HuH-7.5 (cell line): ENCODE measurements at regions not wholly inside any gene's neighbourhood (a gene's known extent, or its start where the extent isn't known, plus 50 kb on each side); places are given as distances from the start of the nearest gene placed in this dataset.
"Not testable (repeated sequence)": the region's sequence is repeated elsewhere in the genome, so short reads cannot be mapped to it uniquely, and the experiment has no call there.

Experiments
- DNase-seq: peaks from one replicate; pipeline ENCODE4 v3.0.0; 2011; ENCODE audit warnings: low spot score

DNA sequence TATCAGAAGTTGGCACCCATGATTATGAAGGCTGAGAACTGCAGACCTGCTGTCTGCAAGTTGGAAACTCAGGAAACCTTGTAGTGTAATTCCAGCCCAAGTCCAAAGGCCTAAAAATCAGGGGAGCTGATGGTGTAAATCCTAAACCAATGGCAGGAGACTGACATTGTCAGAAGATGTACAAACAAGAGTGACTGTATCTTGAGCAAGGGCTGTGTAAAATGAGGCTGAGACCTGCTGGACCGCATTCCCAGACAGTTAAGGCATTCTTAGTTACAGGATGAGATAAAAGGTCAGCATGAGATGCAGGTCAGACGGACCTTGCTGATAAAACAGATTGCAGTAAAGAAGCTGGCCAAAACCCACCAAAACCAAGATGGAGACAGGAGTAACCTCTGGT is 147.7 kb downstream of the COG6 start:
- DNase-seq, result no peak

DNA sequence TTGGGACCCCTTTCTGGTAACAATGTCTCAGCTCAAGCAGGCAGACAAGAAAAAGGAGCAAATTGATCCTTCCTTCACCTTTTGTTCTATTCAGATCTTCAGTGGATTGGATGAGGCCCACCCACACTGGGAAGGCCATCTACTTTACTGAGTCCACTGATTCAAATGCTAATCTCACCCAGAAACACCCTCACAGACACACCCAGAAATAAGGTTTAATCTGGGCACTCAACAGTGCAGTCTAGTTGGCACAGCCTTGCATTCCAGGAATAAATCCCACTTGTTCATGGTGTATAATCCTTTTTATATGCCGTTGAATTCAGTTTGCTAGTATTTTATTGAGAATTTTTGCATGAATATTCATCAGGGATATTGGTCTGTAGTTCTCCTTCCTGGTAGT is 148.4 kb downstream of the COG6 start:
- no peak for DNase-seq

DNA sequence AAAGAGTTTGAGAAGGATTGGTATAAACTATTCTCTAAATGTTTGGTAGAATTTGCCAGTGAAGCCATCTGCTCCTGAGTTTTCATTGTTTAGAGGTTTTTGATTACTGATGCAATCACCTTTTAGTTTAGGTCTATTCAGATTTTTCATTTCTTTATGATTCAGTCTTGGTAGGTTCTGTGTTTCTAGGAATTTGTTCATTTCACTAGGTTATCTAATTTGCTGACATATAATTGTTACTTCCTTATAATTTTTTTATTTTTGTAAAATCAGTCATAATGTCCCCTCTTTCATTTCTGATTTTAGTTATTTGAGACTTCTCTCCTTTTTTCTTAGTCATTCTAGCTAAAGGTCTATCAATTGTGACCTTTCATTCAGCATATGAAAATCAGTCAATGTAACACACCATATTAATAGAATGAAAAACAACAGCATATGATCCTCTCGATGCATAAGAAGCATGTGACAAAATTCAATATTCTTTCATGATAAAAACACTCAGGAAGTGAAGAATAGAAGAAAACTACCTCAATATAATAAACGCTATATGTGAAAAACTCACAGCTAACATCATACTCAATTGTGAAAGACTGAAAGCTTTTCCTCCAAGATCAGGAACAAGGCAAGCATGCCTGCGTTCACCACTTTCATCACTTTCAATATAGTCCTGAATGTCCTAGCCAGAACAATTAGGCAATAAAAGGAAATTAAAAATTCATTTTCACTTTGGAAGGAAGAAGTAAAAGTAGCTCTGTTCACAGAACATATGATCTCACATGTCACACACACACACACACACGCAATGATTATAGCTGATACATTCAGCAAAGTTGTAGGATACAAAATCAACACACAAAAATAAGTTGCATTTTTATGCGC is 149.1 kb downstream of the COG6 start:
- no peak for DNase-seq

DNA sequence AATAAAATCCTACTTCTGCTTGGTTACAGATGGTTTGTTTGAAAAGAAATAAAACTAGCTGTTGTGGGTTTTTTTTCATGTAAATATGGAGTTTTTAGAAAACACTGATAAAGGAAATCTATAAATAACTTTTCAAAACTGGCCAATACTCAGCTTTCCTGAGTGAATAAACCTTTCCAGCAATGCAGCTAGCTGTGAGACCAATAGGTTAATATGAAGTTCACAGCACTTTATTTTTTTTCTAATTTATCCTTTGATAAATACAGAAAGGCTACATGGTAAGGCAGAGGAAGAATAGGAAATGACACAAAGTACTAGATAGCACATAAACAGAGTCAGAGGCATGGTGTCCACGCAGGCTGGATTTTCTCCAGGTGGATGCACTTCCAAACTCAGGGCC is 154.0 kb downstream of the COG6 start:
- no peak for DNase-seq

DNA sequence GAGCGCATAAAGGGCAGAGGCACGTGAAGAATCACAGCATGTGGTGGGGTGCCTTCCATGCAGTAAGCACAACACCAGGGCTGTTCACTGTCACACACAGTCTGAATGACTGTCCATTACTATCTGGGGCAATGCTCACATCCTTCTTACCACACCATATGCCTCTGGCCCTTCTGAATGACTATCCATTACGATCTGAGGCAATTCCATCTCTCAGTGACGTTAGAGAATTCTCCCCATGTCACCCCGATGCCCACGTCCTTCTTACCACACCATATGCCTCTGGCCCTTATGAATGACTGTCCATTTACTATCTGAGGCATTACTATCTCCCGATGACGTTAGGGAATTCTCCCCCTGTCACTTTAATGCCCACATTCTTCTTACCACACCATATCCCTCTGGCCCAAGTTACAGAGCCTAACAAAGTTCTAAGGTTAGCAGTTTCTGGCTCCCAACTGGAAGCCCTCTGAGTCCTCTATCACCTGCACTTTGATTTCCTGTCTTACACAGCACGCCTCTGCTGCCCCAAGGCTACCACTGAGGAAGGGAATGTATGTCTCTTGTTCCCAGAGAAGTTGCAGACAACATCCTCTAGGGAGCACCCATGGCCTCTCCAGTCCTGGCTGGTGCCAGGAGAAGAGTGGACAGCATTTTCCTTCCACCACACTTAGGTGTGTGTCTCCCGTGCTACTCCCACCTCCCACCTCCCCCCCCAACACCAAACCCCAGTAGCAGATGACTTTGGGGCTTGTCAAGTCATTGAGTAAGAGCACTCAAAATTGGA is 154.8 kb downstream of the COG6 start:
- DNase-seq, result no peak

DNA sequence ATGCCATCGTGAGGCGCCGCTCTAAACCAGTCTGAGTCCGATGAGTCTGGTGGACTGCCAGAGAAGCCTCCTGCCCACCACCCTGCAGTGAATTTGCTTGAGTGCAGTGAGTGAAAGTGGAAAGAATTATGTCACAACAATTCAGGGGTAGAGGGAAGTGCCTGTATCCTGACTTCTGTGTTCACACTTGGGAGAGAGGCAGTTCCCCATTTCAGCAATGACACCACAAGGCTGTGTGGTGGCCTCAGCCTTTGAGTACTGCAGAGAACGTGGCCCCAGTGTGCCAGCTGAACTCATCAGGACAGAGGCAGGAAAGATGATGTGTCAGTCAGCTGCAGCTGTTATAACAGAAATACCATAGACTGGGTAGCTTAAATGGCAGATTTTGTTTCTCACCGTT is 155.6 kb downstream of the COG6 start:
- no peak for DNase-seq

DNA sequence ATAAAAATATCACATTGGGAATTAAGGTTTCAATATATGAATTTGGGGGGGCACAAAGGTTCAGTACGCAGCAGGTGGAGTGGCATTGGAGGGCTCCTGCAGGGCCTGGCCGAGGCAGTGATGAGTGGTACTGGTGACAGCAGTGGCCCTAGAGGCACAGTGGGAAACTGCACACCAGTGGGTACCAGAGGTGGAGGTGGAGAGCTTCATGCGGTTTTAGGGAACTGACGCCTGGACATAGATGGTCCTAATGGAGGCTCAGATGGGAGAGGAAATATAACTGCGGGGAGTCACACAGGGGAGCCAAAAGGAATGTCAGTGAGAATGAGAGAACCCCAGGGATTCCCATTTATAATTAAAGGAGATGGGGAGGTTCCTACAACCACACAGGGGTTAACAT is 156.2 kb downstream of the COG6 start:
- no peak for DNase-seq

DNA sequence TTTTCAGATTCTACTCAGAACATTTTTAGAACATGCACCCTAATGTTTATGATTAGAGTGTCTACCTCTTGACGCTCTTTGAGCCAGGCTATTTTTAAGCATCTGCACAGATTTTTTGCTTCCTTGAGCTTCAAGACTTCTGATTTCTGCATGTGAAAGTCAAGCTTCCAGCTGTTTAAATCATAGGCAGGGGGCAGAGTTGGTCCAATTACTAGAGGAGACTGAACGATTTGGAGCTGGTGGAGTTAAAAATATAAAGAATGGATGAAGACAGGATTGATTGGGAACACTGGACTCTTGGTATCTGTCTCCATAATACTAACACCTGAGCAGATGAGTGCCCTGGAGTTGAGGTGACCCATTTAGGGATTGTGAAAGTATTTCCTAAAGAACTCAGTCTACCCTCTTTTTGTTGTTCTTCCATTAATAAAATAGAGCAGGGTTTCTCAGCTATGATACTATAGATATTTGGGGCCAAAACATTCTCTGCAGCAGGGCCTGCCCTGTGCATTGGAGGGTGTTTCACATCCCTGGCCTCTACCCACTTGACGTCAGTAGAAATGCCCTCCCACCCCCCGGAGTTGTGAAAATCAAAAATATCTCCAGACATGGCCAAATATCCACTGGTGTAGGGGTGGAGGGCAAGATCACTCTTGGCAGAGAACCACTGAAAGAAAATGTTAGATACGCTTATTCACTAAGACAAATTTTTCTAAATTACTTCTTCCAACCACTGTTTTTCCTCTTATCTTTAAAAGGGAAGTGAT is 160.1 kb downstream of the COG6 start:
- DNase-seq, result no peak

DNA sequence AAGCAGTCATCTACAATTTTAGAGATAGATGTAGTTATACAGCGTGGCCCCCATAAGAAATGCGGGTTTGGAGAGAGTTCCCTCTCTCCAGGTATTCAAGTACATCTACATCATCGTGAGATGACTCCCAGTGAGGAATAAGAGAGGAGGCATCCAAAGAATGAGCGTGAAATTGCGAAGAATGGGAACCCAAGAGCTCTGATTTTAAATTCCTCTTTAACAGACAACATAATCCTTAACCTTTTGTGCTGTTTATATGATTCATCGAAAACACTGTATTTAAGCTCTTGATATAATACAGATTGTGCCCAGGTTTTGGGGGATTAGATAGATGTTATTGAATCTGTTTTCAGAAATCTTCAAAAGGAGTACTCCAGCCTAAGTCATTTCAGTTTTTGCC is 161.5 kb downstream of the COG6 start:
- no peak for DNase-seq

DNA sequence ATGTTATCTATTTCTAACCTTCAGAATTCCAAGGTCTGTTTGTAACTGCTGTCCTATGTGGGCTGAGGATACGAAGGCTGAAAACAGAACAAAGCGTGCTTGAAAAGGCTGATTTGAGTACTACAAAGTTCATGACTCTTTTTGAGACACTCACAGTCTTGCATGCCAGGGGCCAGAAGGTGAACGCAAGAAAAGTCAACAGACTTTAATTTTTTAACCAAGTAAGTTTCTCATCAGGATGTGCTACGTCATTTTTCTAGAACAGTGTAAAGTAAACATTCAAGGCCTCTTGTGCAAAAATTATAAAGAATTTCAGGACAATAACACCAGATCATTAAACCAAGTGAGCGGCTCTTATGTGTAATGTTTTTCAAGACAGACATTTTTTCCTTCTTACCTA is 163.5 kb downstream of the COG6 start:
- no peak for DNase-seq

DNA sequence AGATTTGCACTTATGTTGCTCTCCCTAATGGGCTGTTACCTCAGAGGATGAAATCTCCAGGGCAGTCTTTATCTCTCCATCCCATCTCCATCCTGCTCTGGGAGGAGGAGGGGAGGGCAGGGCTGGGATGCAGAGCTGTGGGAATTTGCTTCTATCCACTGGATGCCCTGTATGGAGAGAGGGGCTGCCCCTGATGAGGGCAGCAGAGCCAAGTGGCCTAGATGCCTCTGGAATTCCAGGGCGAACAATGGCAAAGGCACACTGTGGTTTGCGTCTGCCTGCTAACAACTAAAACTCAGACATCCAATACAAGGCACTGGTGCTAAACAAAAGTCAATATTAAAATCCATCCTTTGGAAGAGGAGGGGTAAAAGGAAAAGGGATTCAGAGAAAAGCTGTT is 165.1 kb downstream of the COG6 start:
- DNase-seq, result no peak

DNA sequence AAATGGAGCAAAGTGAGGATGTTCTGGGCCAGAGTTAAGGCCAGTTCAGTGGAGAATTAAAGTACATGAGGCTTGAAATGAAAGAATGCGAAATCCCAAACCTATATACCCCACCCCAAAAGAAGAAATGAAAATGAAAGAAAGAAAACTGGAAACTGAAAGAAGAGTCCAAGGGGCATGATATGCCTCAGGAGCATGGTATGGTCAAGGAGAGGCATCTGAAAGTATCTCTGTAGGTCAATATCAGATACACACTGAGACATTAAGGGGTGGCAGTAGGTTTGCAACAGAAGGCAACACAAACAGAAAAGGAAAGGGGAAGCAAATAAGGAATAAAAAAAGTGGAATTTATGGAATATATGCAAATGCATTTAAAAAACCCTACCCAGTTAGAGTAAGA is 166.5 kb downstream of the COG6 start:
- no peak for DNase-seq

DNA sequence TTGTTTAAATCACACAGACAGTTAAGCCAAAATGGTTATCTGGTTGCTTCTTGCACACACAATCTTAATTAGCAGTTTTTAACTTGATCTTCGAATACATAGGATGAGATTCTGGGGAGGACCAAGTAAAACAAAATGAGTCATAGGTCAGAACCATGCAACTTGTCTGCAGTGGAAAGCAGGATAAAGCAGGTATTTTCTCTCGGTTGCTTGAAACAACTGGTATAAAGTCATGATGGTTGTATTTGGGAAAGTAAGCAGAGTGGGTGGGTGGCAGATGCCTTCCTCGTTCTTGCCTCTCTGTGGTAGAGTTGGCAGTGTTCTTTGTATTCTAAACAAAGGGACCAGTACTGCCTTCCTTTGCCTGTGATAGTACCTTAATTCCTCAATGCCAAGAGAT is 167.0 kb downstream of the COG6 start:
- no peak for DNase-seq

DNA sequence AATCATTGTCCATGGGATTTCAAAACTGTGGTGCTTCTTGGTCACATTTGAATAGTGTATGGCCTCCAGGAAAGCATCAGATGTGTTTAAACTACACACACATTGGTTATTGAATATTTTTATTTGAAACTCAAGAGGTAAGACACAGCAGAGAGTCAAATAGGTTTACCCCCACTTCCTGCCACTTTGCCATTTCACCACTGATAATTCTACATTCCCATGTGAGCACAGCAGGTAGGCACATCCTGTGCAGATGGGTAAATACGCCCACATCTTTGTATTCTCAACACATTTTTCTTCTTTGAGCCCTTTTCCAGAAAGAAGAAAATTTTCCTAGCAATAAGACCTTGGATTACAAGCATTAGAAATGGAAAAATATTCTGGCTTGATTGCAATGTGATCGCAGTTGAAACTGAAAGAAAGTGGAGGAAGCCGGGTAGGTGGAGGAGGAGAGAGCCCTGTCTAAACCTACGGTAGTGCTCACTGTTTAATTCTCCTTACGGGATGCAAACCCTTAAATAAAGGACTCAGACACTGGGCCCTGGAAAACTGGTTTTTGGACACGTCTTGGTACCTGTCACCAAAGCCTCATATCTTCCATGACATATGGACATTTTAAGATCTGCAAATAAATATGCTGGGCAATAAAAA is 167.7 kb downstream of the COG6 start:
- no peak for DNase-seq

DNA sequence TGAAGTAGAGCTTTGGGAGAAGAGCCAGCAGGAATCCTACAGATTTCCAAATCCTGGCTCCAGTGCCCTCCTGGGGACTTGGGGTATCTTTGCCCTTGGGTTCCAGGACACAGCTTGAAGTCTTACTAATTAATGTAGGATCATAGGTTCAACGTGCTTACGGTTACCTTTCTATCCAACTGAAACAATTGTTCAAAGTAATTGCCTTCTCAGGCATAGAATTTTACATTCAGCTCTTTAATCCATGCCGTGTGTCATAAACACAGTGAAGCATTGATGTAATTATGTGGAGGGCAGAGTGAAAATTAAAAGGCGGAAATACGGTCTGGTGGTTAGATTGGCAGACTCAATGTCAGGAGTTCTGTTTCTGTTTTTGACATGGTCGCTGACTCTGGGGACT is 170.4 kb downstream of the COG6 start:
- DNase-seq, result no peak

DNA sequence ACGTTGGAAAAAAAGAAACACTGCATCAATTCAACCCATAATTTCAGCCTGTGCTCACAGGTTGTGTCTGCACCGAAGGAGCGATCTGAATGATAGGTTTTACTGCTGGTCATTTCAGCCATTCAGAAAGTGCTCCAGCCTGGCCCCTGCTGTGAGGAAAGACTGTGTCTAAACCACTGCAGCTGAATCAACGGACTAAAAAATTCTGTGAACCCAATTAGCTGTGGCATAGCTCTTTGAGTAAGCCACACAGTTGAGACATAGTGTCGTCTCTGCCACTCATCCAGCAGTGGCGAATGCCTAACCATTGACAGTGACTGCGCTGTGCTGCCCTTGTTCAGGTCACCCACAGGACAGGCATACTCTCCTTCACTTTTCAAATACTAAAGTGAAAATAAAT is 179.8 kb downstream of the COG6 start:
- DNase-seq, result no peak

DNA sequence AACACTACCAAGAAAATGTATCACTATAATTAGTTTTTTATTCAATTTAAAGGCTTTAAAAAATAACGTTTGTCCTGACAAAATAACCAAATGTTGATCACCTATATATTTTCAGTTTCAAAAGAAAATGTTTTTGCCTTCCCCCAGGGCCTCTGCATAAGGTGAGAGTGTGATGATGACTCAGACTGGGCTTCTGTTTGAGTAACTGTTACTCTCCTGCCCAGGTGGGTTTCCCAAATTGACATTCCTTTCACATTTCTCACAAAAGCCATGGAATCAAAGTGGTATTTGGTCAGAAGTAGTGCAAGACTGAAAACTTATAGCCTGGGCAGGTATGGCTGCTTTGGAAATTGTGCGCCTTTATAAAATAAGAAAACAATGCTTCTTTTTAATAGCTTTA is 180.6 kb downstream of the COG6 start:
- no peak for DNase-seq

DNA sequence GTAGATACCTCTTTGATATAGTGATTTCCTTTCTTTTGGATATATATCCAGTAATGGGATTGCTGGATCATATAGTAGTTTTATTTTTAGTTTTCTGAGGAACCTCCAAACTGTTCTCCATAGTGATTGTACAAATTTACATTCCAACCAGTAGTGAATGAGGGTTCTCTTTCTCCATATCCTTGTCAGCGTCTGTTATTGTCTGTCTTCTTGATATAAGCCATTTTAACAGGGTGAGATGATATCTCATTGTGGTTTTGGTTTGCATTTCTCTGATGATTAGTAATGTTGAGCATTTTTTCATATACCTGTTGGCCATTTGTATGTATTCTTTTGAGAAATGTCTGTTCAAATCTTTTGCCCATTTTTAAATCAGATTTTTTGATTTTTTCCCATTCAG is 182.4 kb downstream of the COG6 start:
- DNase-seq, result not testable (repeated sequence)

DNA sequence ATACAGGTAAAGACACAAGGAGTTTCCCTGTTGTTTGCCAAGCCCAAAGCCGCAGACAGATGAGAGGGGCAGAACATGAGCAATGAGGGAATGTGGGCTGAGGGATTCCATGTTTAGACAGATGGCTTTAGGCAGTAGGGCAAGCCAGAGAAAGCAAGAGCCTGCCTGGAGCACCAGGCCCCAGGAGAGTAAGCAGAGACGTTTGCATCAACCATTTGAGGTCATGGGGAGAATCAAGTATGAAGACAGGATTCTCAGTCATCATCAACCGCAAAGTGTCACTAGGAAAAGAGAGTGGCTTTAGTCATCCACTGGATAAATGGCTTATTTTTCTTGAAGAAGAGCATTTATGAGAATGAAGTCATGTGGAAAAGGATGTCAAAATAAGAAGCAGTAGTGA is 184.7 kb downstream of the COG6 start:
- DNase-seq, result no peak

DNA sequence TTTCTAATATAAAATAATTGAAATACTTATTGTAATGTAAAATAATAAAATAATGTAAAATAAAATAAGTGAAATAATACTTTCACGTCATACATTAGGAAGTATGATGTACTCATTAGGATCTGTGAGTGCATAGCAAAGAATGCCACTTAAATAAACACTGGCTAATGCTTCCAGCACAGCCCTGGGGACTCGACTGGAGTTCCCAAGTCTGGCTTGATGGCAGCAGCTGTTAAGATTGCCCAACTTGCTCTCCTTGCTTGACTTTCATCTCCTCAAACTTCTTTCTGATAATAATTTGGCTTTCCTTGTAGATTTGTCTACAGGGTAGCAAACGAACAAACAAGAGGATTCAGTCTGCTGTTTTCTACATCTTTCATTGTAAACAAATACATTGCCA is 191.9 kb downstream of the COG6 start:
- no peak for DNase-seq

DNA sequence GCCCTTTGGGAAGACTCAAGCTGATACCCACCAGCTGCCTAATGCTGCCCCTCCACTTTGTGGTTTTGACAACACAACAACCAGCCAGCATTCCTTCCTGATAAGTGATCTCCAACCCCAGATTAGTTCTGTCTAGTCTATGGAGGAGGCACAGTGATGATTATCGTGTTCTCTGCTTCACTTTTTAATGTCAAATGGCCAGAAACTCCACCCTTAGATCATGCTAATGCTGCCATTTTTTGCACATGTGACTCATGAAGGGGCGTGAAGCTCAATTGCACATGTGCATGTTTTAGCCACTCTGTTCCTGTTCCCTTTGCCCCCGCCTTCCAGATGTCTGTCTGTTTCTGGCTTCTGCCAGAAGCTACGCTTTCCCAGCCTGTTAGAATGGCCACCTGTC is 199.8 kb downstream of the COG6 start:
- no peak for DNase-seq

DNA sequence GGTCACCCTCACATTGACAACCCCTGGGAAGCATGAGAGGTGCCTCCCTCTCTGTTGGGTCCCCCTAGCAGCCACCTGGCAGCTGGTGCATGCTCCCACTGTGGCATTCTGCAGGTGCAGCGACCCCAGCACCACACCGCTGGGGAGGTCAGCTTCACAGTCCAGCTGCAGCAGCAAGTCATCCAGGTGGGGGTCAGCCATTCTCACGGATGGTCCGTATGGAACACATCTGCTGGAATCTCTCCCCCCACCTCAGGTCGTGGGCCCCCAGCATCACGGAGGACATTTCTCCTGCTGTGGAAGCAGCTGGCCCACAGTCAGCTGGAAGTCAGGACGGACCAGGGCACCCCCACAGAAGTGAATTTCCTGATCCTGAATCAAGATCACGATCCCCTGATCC is 201.3 kb downstream of the COG6 start:
- no peak for DNase-seq
